Keratinocyte (primary cell): ENCODE measurements at regions not wholly inside any gene's neighbourhood (a gene's known extent, or its start where the extent isn't known, plus 50 kb on each side); places are given as distances from the start of the nearest gene placed in this dataset.

Experiments used
- DNase-seq: peaks from one replicate; pipeline ENCODE4 v3.0.0-alpha.2; 2011; ENCODE audit warnings: low read depth, missing footprints, low spot score
- FAIRE-seq: peaks from 2 replicates; lab custom pipeline; 2011; peaks lifted over from hg19 to GRCh38; lab: Jason Lieb, UNC
- H2AFZ ChIP-seq: 2 replicates; pipeline ENCODE4 v1.6.0; 2012; ENCODE audit warnings: low read length, control low read depth, inconsistent platforms; ENCODE audit not compliant: control insufficient read depth
- H3K27ac ChIP-seq: 2 replicates; pipeline ENCODE4 v1.5.1; 2011; ENCODE audit warnings: low read length; ENCODE audit not compliant: control insufficient read depth, insufficient read depth
- H3K27me3 ChIP-seq: 3 replicates; pipeline ENCODE4 v1.6.0; 2011; ENCODE audit warnings: low read length; ENCODE audit not compliant: control insufficient read depth, insufficient read depth; ENCODE audit errors: extremely low read depth
- H3K36me3 ChIP-seq, 2 experiments: 2 replicates in 1 of 2; 3 replicates in 1 of 2; pipeline ENCODE4 v1.5.1; 2011; ENCODE audit warnings: low read length in 2 of 2, mild to moderate bottlenecking in 1 of 2; ENCODE audit not compliant: control insufficient read depth in 2 of 2, insufficient read depth in 2 of 2; ENCODE audit errors: extremely low read depth in 1 of 2
- H3K4me1 ChIP-seq: 3 replicates; pipeline ENCODE4 v1.5.1; 2011; ENCODE audit warnings: low read length; ENCODE audit not compliant: control insufficient read depth, insufficient read depth; ENCODE audit errors: extremely low read depth
- H3K4me2 ChIP-seq: 3 replicates; pipeline ENCODE4 v1.6.0; 2011; ENCODE audit warnings: low read depth, low read length; ENCODE audit not compliant: control insufficient read depth, insufficient read depth; ENCODE audit errors: extremely low read depth
- H3K4me3 ChIP-seq, 3 experiments: fragments of 200-600 bp in 1 of 3; sonication (generic) in 1 of 3; 2 replicates in 2 of 3; 3 replicates in 1 of 3; pipeline ENCODE4 v1.5.1; 2011 to 2016; ENCODE audit warnings: low read length in 3 of 3, mild to moderate bottlenecking in 3 of 3, control low read depth in 2 of 3, inconsistent platforms in 1 of 3, low read depth in 1 of 3, mixed read lengths in 1 of 3, mixed run types in 1 of 3, moderate library complexity in 1 of 3; ENCODE audit not compliant: control insufficient read depth in 2 of 3, insufficient read depth in 2 of 3; ENCODE audit errors: extremely low read depth in 1 of 3
- H3K79me2 ChIP-seq: 2 replicates; pipeline ENCODE4 v1.6.0; 2012; ENCODE audit warnings: low read length; ENCODE audit not compliant: control insufficient read depth, insufficient read depth
- H3K9ac ChIP-seq: 3 replicates; pipeline ENCODE4 v1.6.0; 2011; ENCODE audit warnings: low read length; ENCODE audit not compliant: control insufficient read depth, insufficient read depth; ENCODE audit errors: extremely low read depth
- H3K9me1 ChIP-seq: 3 replicates; pipeline ENCODE4 v1.6.0; 2011; ENCODE audit warnings: low read length; ENCODE audit not compliant: control insufficient read depth, insufficient read depth; ENCODE audit errors: extremely low read depth
- H3K9me3 ChIP-seq: 2 replicates; pipeline ENCODE4 v1.5.1; 2012; ENCODE audit warnings: low read depth, low read length; ENCODE audit not compliant: control insufficient read depth
- H4K20me1 ChIP-seq: 3 replicates; pipeline ENCODE4 v1.6.0; 2011; ENCODE audit warnings: low read length; ENCODE audit not compliant: control insufficient read depth, insufficient read depth; ENCODE audit errors: extremely low read depth
- EZH2 ChIP-seq: IDR thresholded peaks from one replicate; pipeline ENCODE4 v1.6.1; 2012; ENCODE audit warnings: inconsistent platforms, mild to moderate bottlenecking, low read length, moderate library complexity
- dilution Hi-C: fragments of 300-500 bp; cut with MboI; formaldehyde crosslinking; loops from one replicate; pipeline ENCODE4 v1.7.0; 2020; ENCODE audit warnings: low sequenced_read_pairs; ENCODE audit not compliant: extremely low pct_ligation_motif_present
- TF ChIP-seq, protein P1 (sequence below), 3 experiments: IDR thresholded peaks in 1 of 3; conservative IDR thresholded peaks in 1 of 3; optimal IDR thresholded peaks in 1 of 3; 2 replicates in 2 of 3; 3 replicates in 1 of 3; pipeline versions ENCODE3 to v1.5.1; 2011; ENCODE audit warnings: low read length in 3 of 3, mild to moderate bottlenecking in 3 of 3, moderate library complexity in 2 of 3, control low read depth in 1 of 3, inconsistent platforms in 1 of 3; ENCODE audit not compliant: insufficient read depth in 2 of 3; ENCODE audit errors: extremely low read depth in 1 of 3

- no peaks in the 10 kb centered on the region for H3K36me3 ChIP-seq
- H3K4me3 ChIP-seq: no peak overlapping the region
- no peaks in the 10 kb centered on the region for H3K9me3 ChIP-seq
- H2AFZ ChIP-seq: no peak overlapping the region
- FAIRE-seq (no peak), DNase-seq (no peak)
- TF ChIP-seq, protein P1, sequence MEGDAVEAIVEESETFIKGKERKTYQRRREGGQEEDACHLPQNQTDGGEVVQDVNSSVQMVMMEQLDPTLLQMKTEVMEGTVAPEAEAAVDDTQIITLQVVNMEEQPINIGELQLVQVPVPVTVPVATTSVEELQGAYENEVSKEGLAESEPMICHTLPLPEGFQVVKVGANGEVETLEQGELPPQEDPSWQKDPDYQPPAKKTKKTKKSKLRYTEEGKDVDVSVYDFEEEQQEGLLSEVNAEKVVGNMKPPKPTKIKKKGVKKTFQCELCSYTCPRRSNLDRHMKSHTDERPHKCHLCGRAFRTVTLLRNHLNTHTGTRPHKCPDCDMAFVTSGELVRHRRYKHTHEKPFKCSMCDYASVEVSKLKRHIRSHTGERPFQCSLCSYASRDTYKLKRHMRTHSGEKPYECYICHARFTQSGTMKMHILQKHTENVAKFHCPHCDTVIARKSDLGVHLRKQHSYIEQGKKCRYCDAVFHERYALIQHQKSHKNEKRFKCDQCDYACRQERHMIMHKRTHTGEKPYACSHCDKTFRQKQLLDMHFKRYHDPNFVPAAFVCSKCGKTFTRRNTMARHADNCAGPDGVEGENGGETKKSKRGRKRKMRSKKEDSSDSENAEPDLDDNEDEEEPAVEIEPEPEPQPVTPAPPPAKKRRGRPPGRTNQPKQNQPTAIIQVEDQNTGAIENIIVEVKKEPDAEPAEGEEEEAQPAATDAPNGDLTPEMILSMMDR (optimal IDR thresholded peaks at IDR 0.05 in 1 of 3, IDR thresholded peaks at IDR 0.05 in 1 of 3, conservative IDR thresholded peaks at IDR 0.05 in 1 of 3; ENCODE audit: extremely low read depth in 1 of 3, insufficient read depth in 2 of 3, low read length in 3 of 3): no peak
- TF ChIP-seq EZH2: no peak
- no peaks in the 10 kb centered on the region for H4K20me1 ChIP-seq
- H3K4me1 ChIP-seq: no peaks in the 10 kb centered on the region
- H3K27ac ChIP-seq: no peak overlapping the region
- H3K9me1 ChIP-seq: no peaks in the 10 kb centered on the region
- no peak overlapping the region for H3K9ac ChIP-seq
- no peak overlapping the region for H3K4me2 ChIP-seq
- no peaks in the 10 kb centered on the region for H3K27me3 ChIP-seq
- H3K79me2 ChIP-seq: no peaks in the 10 kb centered on the region
- dilution Hi-C loops: no loop called here
These were observed 80.5 kb upstream of the ALKAL2 start for GRCh38 chr2:368386-368785.

GRCh38 chr2:367246-367645 is 79.4 kb upstream of the ALKAL2 start:
- H3K27ac ChIP-seq: no peak overlapping the region
- H3K4me2 ChIP-seq: no peak overlapping the region
- TF ChIP-seq, protein P1 (optimal IDR thresholded peaks at IDR 0.05 in 1 of 3, IDR thresholded peaks at IDR 0.05 in 1 of 3, conservative IDR thresholded peaks at IDR 0.05 in 1 of 3; ENCODE audit: extremely low read depth in 1 of 3, insufficient read depth in 2 of 3, low read length in 3 of 3): no peak
- no peak for TF ChIP-seq EZH2
- H3K27me3 ChIP-seq: no peaks in the 10 kb centered on the region
- DNase-seq (no peak), FAIRE-seq (no peak)
- no peaks in the 10 kb centered on the region for H4K20me1 ChIP-seq
- H3K9me1 ChIP-seq: no peaks in the 10 kb centered on the region
- no peak overlapping the region for H3K9ac ChIP-seq
- H2AFZ ChIP-seq: no peak overlapping the region
- no peaks in the 10 kb centered on the region for H3K4me1 ChIP-seq
- no peak overlapping the region for H3K4me3 ChIP-seq
- H3K79me2 ChIP-seq: no peaks in the 10 kb centered on the region
- no peaks in the 10 kb centered on the region for H3K9me3 ChIP-seq
- H3K36me3 ChIP-seq: no peaks in the 10 kb centered on the region
- dilution Hi-C loops: no loop called here
